Stromal cell of bone marrow (primary cell): ENCODE measurements at regions not wholly inside any gene's neighbourhood (a gene's known extent, or its start where the extent isn't known, plus 50 kb on each side); places are given as distances from the start of the nearest gene placed in this dataset.
"Not testable (repeated sequence)": the region's sequence is repeated elsewhere in the genome, so short reads cannot be mapped to it uniquely, and the experiment has no call there.

Experiments
- DNase-seq: peaks from one replicate; pipeline ENCODE4 v3.0.0-alpha.2; 2012; ENCODE audit warnings: low read depth

- DNase-seq: no peak
Measured at GRCh38 chr5:135179308-135179980, 145.4 kb upstream of the PITX1 start.

- no peak for DNase-seq
Measured at GRCh38 chr5:135178476-135179155, 144.6 kb upstream of the PITX1 start.

- DNase-seq: no peak
Measured at GRCh38 chr5:135177591-135177990, 143.6 kb upstream of the PITX1 start.

- DNase-seq: no peak
Measured at GRCh38 chr5:135176991-135177390, 143.0 kb upstream of the PITX1 start.

GRCh38 chr5:135174315-135175096, 140.5 kb upstream of the PITX1 start:
- no peak for DNase-seq

- no peak for DNase-seq
Measured at GRCh38 chr5:135173662-135174290, 139.7 kb upstream of the PITX1 start.

- no peak for DNase-seq
Measured at GRCh38 chr5:135172718-135173117, 138.7 kb upstream of the PITX1 start.

GRCh38 chr5:135171336-135171735, 137.3 kb upstream of the PITX1 start:
- DNase-seq: no peak

GRCh38 chr5:135170500-135170899, 136.5 kb upstream of the PITX1 start:
- DNase-seq: no peak

GRCh38 chr5:135169753-135170152, 135.7 kb upstream of the PITX1 start:
- DNase-seq: no peak

- no peak for DNase-seq
Measured at GRCh38 chr5:135167634-135168033, 133.6 kb upstream of the PITX1 start.

- DNase-seq: not testable (repeated sequence)
Measured at GRCh38 chr5:135164873-135165614, 131.0 kb upstream of the PITX1 start.

- DNase-seq: no peak
Measured at GRCh38 chr5:135163964-135164363, 129.9 kb upstream of the PITX1 start.

GRCh38 chr5:135163391-135163790, 129.4 kb upstream of the PITX1 start:
- no peak for DNase-seq

GRCh38 chr5:135162661-135163265, 128.7 kb upstream of the PITX1 start:
- no peak for DNase-seq

GRCh38 chr5:135161221-135161620, 127.2 kb upstream of the PITX1 start:
- no peak for DNase-seq

GRCh38 chr5:135160036-135160675, 126.1 kb upstream of the PITX1 start:
- no peak for DNase-seq

- no peak for DNase-seq
Measured at GRCh38 chr5:135159626-135160025, 125.6 kb upstream of the PITX1 start.

- DNase-seq: no peak
Measured at GRCh38 chr5:135158982-135159381, 125.0 kb upstream of the PITX1 start.

- no peak for DNase-seq
Measured at GRCh38 chr5:135158314-135158697, 124.3 kb upstream of the PITX1 start.
